Esophagus squamous epithelium (tissue), 5 donors: ENCODE measurements at regions not wholly inside any gene's neighbourhood (a gene's known extent, or its start where the extent isn't known, plus 50 kb on each side); places are given as distances from the start of the nearest gene placed in this dataset.

Experiments
- DNase-seq: peaks from one replicate; lab custom pipeline; 2025; lab: John Stamatoyannopoulos, UW
- H3K27ac ChIP-seq, 4 donors: fragments of 200-600 bp; sonication (generic); one replicate each; pipeline ENCODE4 v1.5.1; 2016 to 2019; ENCODE audit warnings: mild to moderate bottlenecking in 1 of 4
- H3K27me3 ChIP-seq, 4 donors: fragments of 200-600 bp; sonication (generic); 1 replicate in 3 of 4; 2 replicates in 1 of 4; pipeline versions ENCODE4 v1.5.1 to v1.6.0; 2017 to 2021; ENCODE audit warnings: antibody characterized with exemption in 1 of 4
- H3K36me3 ChIP-seq, 3 donors: fragments of 200-600 bp; sonication (generic); one replicate each; pipeline ENCODE4 v1.5.1; 2016 to 2019
- H3K4me1 ChIP-seq, 3 donors: fragments of 200-600 bp; sonication (generic); one replicate each; pipeline ENCODE4 v1.5.1; 2017 to 2019
- H3K4me3 ChIP-seq, 4 donors: fragments of 200-600 bp; sonication (generic); 1 replicate in 3 of 4; 2 replicates in 1 of 4; pipeline ENCODE4 v1.5.1; 2016 to 2019; ENCODE audit warnings: mild to moderate bottlenecking in 2 of 4, moderate library complexity in 1 of 4
- H3K9me3 ChIP-seq, 3 donors: fragments of 200-600 bp; sonication (generic); one replicate each; pipeline ENCODE4 v1.5.1; 2016 to 2019
- POLR2A ChIP-seq, 4 donors: fragments of 450-650 bp; IDR thresholded peaks; one replicate each; pipeline ENCODE4 v1.6.1; 2017; ENCODE audit warnings: antibody characterized with exemption in 4 of 4, mild to moderate bottlenecking in 4 of 4, moderate library complexity in 3 of 4
- whole genome bisulfite sequencing, 2 donors: methylation state at CpG; one replicate each; pipeline ENCODE4 v1.1.5; 2018; 5-methylcytosine and 5-hydroxymethylcytosine counted together
- intact Hi-C: fragments of 100-400 bp; cut with DNase I; formaldehyde crosslinking; loops from one replicate; pipeline ENCODE4 v1.15.0; 2022
- TF ChIP-seq, protein P1 (sequence below), 6 experiments: fragments of 450-650 bp in 4 of 6; fragments of 200-600 bp in 2 of 6; sonication (generic) in 2 of 6; IDR thresholded peaks; one replicate each; pipeline ENCODE4 v1.5.1; 2016 to 2019; ENCODE audit warnings: antibody characterized with exemption in 6 of 6, mild to moderate bottlenecking in 4 of 6, moderate library complexity in 4 of 6
- donor health status: DM: yes; HTN: yes; CAD: no.

DNA sequence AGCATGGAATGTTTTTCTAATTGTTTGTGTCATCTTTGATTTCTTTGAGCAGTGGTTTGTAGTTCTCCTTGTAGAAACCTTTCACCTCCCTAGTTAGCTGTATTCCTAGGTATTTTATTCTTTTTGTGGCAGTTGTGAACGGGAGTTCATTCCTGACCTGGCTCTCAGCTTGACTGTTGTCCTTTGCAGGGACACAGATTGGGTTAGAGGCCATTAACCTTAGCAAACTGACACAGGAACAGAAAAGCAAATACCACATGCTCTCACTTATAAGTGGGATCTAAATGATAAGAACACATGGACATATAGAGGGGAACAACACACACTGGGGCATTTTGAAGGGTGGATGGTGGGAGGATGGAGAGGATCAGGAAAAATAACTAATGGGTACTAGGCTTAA is 52.2 kb upstream of the RORA start:
- Histone ChIP-seq H3K9me3 (no peaks in the 10 kb centered on the region), H3K36me3 (no peaks in the 10 kb centered on the region), H3K4me3 (no peak overlapping the region), H3K27me3 (peaks cover 0 to 19% (median 0%) of the 10 kb centered on the region in 4 donors), H3K4me1 (no peaks in the 10 kb centered on the region), H3K27ac (no peak overlapping the region)
- 36 to 43% methylated on average over 1 of the region's 1 CpG for WGBS, 2 donors
- no peak for DNase-seq
- intact Hi-C loops, result no loop called here
- TF ChIP-seq, protein P1, sequence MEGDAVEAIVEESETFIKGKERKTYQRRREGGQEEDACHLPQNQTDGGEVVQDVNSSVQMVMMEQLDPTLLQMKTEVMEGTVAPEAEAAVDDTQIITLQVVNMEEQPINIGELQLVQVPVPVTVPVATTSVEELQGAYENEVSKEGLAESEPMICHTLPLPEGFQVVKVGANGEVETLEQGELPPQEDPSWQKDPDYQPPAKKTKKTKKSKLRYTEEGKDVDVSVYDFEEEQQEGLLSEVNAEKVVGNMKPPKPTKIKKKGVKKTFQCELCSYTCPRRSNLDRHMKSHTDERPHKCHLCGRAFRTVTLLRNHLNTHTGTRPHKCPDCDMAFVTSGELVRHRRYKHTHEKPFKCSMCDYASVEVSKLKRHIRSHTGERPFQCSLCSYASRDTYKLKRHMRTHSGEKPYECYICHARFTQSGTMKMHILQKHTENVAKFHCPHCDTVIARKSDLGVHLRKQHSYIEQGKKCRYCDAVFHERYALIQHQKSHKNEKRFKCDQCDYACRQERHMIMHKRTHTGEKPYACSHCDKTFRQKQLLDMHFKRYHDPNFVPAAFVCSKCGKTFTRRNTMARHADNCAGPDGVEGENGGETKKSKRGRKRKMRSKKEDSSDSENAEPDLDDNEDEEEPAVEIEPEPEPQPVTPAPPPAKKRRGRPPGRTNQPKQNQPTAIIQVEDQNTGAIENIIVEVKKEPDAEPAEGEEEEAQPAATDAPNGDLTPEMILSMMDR (IDR thresholded peaks at IDR 0.05), result no peak
- no peak for TF ChIP-seq POLR2A (IDR thresholded peaks at IDR 0.05)
